Testis (tissue), 2 donors: ENCODE measurements at regions not wholly inside any gene's neighbourhood (a gene's known extent, or its start where the extent isn't known, plus 50 kb on each side); places are given as distances from the start of the nearest gene placed in this dataset.

ENCODE experiments used
- POLR2A ChIP-seq: fragments of 450-650 bp; IDR thresholded peaks from one replicate; pipeline ENCODE4 v1.6.1; 2017; ENCODE audit warnings: antibody characterized with exemption, mild to moderate bottlenecking, moderate library complexity
- TF ChIP-seq, protein P1 (sequence below), 3 experiments: fragments of 450-650 bp in 2 of 3; fragments of 200-600 bp in 1 of 3; sonication (generic) in 1 of 3; IDR thresholded peaks; one replicate each; pipeline ENCODE4 v1.5.1; 2016 to 2019; ENCODE audit warnings: antibody characterized with exemption in 3 of 3, mild to moderate bottlenecking in 2 of 3, moderate library complexity in 1 of 3

GRCh38 chr15:62616746-62617145 lies 425.8 kb upstream of the TPM1 start:
- TF ChIP-seq, protein P1, sequence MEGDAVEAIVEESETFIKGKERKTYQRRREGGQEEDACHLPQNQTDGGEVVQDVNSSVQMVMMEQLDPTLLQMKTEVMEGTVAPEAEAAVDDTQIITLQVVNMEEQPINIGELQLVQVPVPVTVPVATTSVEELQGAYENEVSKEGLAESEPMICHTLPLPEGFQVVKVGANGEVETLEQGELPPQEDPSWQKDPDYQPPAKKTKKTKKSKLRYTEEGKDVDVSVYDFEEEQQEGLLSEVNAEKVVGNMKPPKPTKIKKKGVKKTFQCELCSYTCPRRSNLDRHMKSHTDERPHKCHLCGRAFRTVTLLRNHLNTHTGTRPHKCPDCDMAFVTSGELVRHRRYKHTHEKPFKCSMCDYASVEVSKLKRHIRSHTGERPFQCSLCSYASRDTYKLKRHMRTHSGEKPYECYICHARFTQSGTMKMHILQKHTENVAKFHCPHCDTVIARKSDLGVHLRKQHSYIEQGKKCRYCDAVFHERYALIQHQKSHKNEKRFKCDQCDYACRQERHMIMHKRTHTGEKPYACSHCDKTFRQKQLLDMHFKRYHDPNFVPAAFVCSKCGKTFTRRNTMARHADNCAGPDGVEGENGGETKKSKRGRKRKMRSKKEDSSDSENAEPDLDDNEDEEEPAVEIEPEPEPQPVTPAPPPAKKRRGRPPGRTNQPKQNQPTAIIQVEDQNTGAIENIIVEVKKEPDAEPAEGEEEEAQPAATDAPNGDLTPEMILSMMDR (IDR thresholded peaks at IDR 0.05): no peak
- no peak for TF ChIP-seq POLR2A
